HepG2 (cell line): ENCODE measurements at regions not wholly inside any gene's neighbourhood (a gene's known extent, or its start where the extent isn't known, plus 50 kb on each side); places are given as distances from the start of the nearest gene placed in this dataset.

Source experiments
- ATAC-seq: fragments of 200-7000 bp; cut with Tn5 transposase; 3 replicates; pipeline ENCODE4 v1.9.1; 2020; ENCODE audit warnings: mild to moderate bottlenecking, moderate library complexity
- BruUV-seq: library from RNA; stranded (reverse); fragments of 400-500 nt; replicated peaks from 2 replicates; lab custom pipeline; 2021; lab: Mats Ljungman, UMichigan
- CTCF ChIA-PET: fragments of 300-600 bp; formaldehyde crosslinking; extraction: SDS; loops from one replicate; lab custom pipeline; 2021; ENCODE audit warnings: low total read pairs, inconsistent platforms, low intra/inter-chr PET ratio; lab: Yijun Ruan, JAX
- POLR2A ChIA-PET: fragments of 350-600 bp; sonication (Branson Sonifier 250); formaldehyde crosslinking; loops from one replicate; lab custom pipeline; 2020; ENCODE audit warnings: antibody characterized with exemption, inconsistent platforms; lab: Yijun Ruan, JAX
- DNase-seq: peaks from one replicate; pipeline ENCODE4 v3.0.0-alpha.2; 2015; ENCODE audit warnings: low spot score
- FAIRE-seq: peaks from 3 replicates; lab custom pipeline; 2011; peaks lifted over from hg19 to GRCh38; lab: Jason Lieb, UNC
- H2AFZ ChIP-seq: one replicate; pipeline ENCODE4 v1.6.1; 2011; ENCODE audit warnings: low read length, inconsistent platforms
- H3K27ac ChIP-seq: fragments of 300-600 bp; 3 replicates; pipeline ENCODE4 v1.8.0; 2011; ENCODE audit warnings: mixed run types, mild to moderate bottlenecking, mixed read lengths, low read length, inconsistent platforms; ENCODE audit not compliant: insufficient read depth; ENCODE audit errors: extremely low read length
- H3K27me3 ChIP-seq, 2 experiments: fragments of 200-600 bp in 1 of 2; 2 replicates in 1 of 2; 3 replicates in 1 of 2; pipeline versions ENCODE4 v1.6.0 to v1.8.0; 2011; ENCODE audit warnings: low read length in 2 of 2, mild to moderate bottlenecking in 2 of 2, moderate library complexity in 2 of 2, inconsistent platforms in 1 of 2; ENCODE audit not compliant: insufficient read depth in 2 of 2, control insufficient read depth in 1 of 2
- H3K36me3 ChIP-seq, 2 experiments: fragments of 200-600 bp in 1 of 2; replicated peaks in 1 of 2; 2 replicates in 1 of 2; 3 replicates in 1 of 2; pipeline versions ENCODE4 v1.5.1 to v1.8.0; 2011; ENCODE audit warnings: low read length in 2 of 2, inconsistent platforms in 1 of 2; ENCODE audit not compliant: insufficient read depth in 2 of 2, control insufficient read depth in 1 of 2
- H3K4me1 ChIP-seq: 2 replicates; pipeline ENCODE4 v1.5.1; 2012; ENCODE audit warnings: low read length, inconsistent platforms; ENCODE audit not compliant: insufficient read depth
- H3K4me2 ChIP-seq: 2 replicates; pipeline ENCODE4 v1.6.0; 2011; ENCODE audit warnings: low read depth, low read length, inconsistent platforms
- H3K4me3 ChIP-seq, 3 experiments: fragments of 200-600 bp in 1 of 3; sonication (generic), shearing (Covaris generic) in 1 of 3; replicated peaks in 1 of 3; 2 replicates each; pipeline ENCODE4 v1.5.1; 2011 to 2016; ENCODE audit warnings: low read length in 3 of 3, inconsistent platforms in 2 of 3, low read depth in 2 of 3, mild to moderate bottlenecking in 2 of 3, control low read depth in 1 of 3, mixed read lengths in 1 of 3; ENCODE audit not compliant: insufficient read depth in 1 of 3
- H3K79me2 ChIP-seq: one replicate; pipeline ENCODE4 v1.6.1; 2011; ENCODE audit warnings: low read length, inconsistent platforms; ENCODE audit not compliant: insufficient read depth
- H3K9ac ChIP-seq: 2 replicates; pipeline ENCODE4 v1.6.0; 2011; ENCODE audit warnings: mild to moderate bottlenecking, low read depth, low read length, inconsistent platforms; ENCODE audit not compliant: insufficient read depth
- H3K9me3 ChIP-seq: 2 replicates; pipeline ENCODE4 v1.5.1; 2012; ENCODE audit warnings: mild to moderate bottlenecking, low read length
- H4K20me1 ChIP-seq: 2 replicates; pipeline ENCODE4 v1.6.0; 2011; ENCODE audit warnings: inconsistent platforms, mild to moderate bottlenecking, low read length, moderate library complexity; ENCODE audit not compliant: insufficient read depth
- KDM1A ChIP-seq: IDR thresholded peaks from 2 replicates; pipeline ENCODE4 v1.6.1; 2016; ENCODE audit warnings: missing compliant biosample characterization
- PAX8 ChIP-seq: sonication (generic); formaldehyde crosslinking; IDR thresholded peaks from 2 replicates; pipeline ENCODE4 v1.8.0; 2022; ENCODE audit warnings: mild to moderate bottlenecking, missing genetic modification reagents, borderline replicate concordance
- ZNF546 ChIP-seq: sonication (generic); formaldehyde crosslinking; conservative IDR thresholded peaks from 2 replicates; pipeline ENCODE4 v1.8.1; 2023; ENCODE audit warnings: mild to moderate bottlenecking, missing genetic modification reagents
- ZNF562 ChIP-seq: sonication (generic); formaldehyde crosslinking; IDR thresholded peaks from 2 replicates; pipeline ENCODE4 v1.8.0; 2022; ENCODE audit warnings: missing genetic modification reagents, borderline replicate concordance
- ZNF737 ChIP-seq: sonication (generic); formaldehyde crosslinking; IDR thresholded peaks from 2 replicates; pipeline ENCODE4 v1.5.0; 2020; ENCODE audit warnings: missing genetic modification reagents, mild to moderate bottlenecking, borderline replicate concordance
- WGBS: methylation state at CpG from one replicate; pipeline ENCODE4 v1.1.6; 2017; ENCODE audit warnings: low lambda C conversion rate; 5-methylcytosine and 5-hydroxymethylcytosine counted together
- in situ Hi-C: cut with HindIII; loops from 2 replicates; pipeline ENCODE4 v1.10.0; 2017; ENCODE audit warnings: low pct_unique_long_range_greater_than_20kb; ENCODE audit not compliant: extremely low pct_ligation_motif_present
- intact Hi-C: fragments of 100-400 bp; cut with micrococcal nuclease; formaldehyde crosslinking; loops from one replicate; pipeline ENCODE4 v1.10.0; 2022; ENCODE audit not compliant: unreplicated experiment
- TF ChIP-seq, protein P1 (sequence below): sonication (generic); formaldehyde crosslinking; IDR thresholded peaks from 2 replicates; pipeline ENCODE4 v1.5.1; 2020; ENCODE audit warnings: mild to moderate bottlenecking, missing genetic modification reagents, borderline replicate concordance
- TF ChIP-seq, protein P2 (sequence below): sonication (generic); formaldehyde crosslinking; IDR thresholded peaks from 2 replicates; pipeline ENCODE4 v1.4.0; 2020; ENCODE audit warnings: low read depth, mild to moderate bottlenecking, missing genetic modification reagents

DNA sequence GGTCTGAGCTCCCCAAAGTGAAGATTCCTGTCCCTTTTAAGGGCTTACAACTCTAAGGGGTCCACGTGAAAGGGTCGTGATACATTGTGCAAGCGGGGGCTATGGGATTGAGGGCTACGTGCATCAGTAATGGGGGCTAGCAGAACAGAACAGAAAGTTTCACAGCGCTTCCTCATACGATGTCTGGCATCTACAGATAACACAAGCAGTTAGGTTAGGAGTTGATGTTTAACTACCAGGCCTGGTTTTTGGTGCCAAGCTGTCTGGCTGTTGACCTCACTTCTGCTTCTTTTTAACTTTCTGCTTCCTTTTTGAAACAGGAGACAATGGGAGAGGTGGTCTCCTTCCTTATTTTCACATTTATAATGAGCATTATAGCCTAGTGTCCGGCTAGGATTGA lies 368.6 kb upstream of the CXorf51A start:
- H3K36me3 ChIP-seq: no peaks in the 10 kb centered on the region
- H4K20me1 ChIP-seq: no peaks in the 10 kb centered on the region
- H3K4me3 ChIP-seq: no peak overlapping the region; a peak in 1 of 6 replicates
- H2AFZ ChIP-seq: no peak overlapping the region
- TF ChIP-seq ZNF562 (CRISPR knock-in tag) (no peak), ZNF737 (CRISPR knock-in tag) (no peak), PAX8 (no peak), KDM1A (no peak), ZNF546 (CRISPR knock-in tag) (no peak)
- TF ChIP-seq, protein P1, sequence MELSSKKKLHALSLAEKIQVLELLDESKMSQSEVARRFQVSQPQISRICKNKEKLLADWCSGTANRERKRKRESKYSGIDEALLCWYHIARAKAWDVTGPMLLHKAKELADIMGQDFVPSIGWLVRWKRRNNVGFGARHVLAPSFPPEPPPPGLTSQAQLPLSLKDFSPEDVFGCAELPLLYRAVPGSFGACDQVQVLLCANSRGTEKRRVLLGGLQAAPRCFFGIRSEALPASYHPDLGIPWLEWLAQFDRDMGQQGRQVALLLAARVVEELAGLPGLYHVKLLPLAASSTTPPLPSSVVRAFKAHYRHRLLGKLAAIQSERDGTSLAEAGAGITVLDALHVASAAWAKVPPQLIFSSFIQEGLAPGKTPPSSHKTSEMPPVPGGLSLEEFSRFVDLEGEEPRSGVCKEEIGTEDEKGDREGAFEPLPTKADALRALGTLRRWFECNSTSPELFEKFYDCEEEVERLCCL (CRISPR knock-in tag): no peak
- TF ChIP-seq, protein P2, sequence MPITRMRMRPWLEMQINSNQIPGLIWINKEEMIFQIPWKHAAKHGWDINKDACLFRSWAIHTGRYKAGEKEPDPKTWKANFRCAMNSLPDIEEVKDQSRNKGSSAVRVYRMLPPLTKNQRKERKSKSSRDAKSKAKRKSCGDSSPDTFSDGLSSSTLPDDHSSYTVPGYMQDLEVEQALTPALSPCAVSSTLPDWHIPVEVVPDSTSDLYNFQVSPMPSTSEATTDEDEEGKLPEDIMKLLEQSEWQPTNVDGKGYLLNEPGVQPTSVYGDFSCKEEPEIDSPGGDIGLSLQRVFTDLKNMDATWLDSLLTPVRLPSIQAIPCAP: no peak
- ChIA-PET POLR2A (no interaction called here), CTCF (no interaction called here)
- H3K9ac ChIP-seq: no peak overlapping the region
- FAIRE-seq (no peak), ATAC-seq (peak; percentile 70), DNase-seq (peak; percentile 14)
- intact Hi-C loops (no loop called here), in situ Hi-C loops (no loop called here)
- no peaks in the 10 kb centered on the region for H3K27me3 ChIP-seq
- BruUV-seq: no TSS peak
- H3K79me2 ChIP-seq: no peaks in the 10 kb centered on the region
- no peaks in the 10 kb centered on the region for H3K4me1 ChIP-seq
- peaks cover 15% of the 10 kb centered on the region; the same call in 1 of the 2 replicates for H3K9me3 ChIP-seq
- WGBS: 0% methylated on average over 1 of the region's 7 CpGs
- peak overlapping the region; percentile 27; the same call in 1 of the 2 replicates for H3K4me2 ChIP-seq
- no peak overlapping the region for H3K27ac ChIP-seq
